Endothelial cell of umbilical vein (primary cell): ENCODE measurements at regions not wholly inside any gene's neighbourhood (a gene's known extent, or its start where the extent isn't known, plus 50 kb on each side); places are given as distances from the start of the nearest gene placed in this dataset.

Experiments used
- CTCF ChIP-seq, 2 donors: IDR thresholded peaks; 1 replicate in 1 of 2; 2 replicates in 1 of 2; pipeline ENCODE4 v1.5.1; 2011; ENCODE audit warnings: low read length in 2 of 2, mild to moderate bottlenecking in 2 of 2, moderate library complexity in 2 of 2, control low read depth in 1 of 2, inconsistent platforms in 1 of 2, low read depth in 1 of 2; ENCODE audit not compliant: insufficient read depth in 1 of 2; ENCODE audit errors: extremely low read depth in 1 of 2
- EZH2 ChIP-seq: IDR thresholded peaks from 2 replicates; pipeline ENCODE4 v1.6.1; 2012; ENCODE audit warnings: borderline replicate concordance, low read depth, mild to moderate bottlenecking, moderate library complexity, low read length, inconsistent platforms; ENCODE audit not compliant: severe bottlenecking
- FOS ChIP-seq: IDR thresholded peaks from 2 replicates; pipeline ENCODE4 v1.6.1; 2011; ENCODE audit warnings: mild to moderate bottlenecking, low read length, moderate library complexity, borderline replicate concordance; ENCODE audit not compliant: insufficient read depth
- MAX ChIP-seq: IDR thresholded peaks from 2 replicates; pipeline ENCODE4 v1.6.1; 2011; ENCODE audit not compliant: insufficient read depth, insufficient read length
- MYC ChIP-seq: IDR thresholded peaks from one replicate; pipeline ENCODE4 v1.6.1; 2011; ENCODE audit warnings: mild to moderate bottlenecking, low read depth, low read length
- POLR2A ChIP-seq: IDR thresholded peaks from 2 replicates; pipeline ENCODE4 v1.6.1; 2012; ENCODE audit warnings: low read depth, mild to moderate bottlenecking, control low read depth, low read length
- POLR2AphosphoS5 ChIP-seq: IDR thresholded peaks from 2 replicates; pipeline ENCODE4 v1.6.1; 2012; ENCODE audit warnings: low read depth, mild to moderate bottlenecking, control low read depth, low read length, moderate library complexity; ENCODE audit not compliant: insufficient read depth

GRCh38 chr9:101832486-101832885 is 94.0 kb upstream of the GRIN3A start:
- TF ChIP-seq CTCF (IDR thresholded peaks at IDR 0.05; ENCODE audit: extremely low read depth in 1 of 2, insufficient read depth in 1 of 2, low read depth in 1 of 2, low read length in 2 of 2), result no peak
- TF ChIP-seq POLR2AphosphoS5, result no peak
- TF ChIP-seq FOS, result no peak
- no peak for TF ChIP-seq MAX
- TF ChIP-seq POLR2A, result no peak
- TF ChIP-seq EZH2, result no peak
- TF ChIP-seq MYC, result no peak
